DMS 273 (cell line): ENCODE measurements at regions not wholly inside any gene's neighbourhood (a gene's known extent, or its start where the extent isn't known, plus 50 kb on each side); places are given as distances from the start of the nearest gene placed in this dataset.

ENCODE experiments used
- DNase-seq: peaks from one replicate; lab custom pipeline; 2025; ENCODE audit not compliant: unreplicated experiment; lab: John Stamatoyannopoulos, UW

GRCh38 chr4:187218705-187219245, 495.1 kb upstream of the FAT1 start:
- no peak for DNase-seq

- DNase-seq = no peak
Measured at GRCh38 chr4:187224560-187224959, 500.9 kb upstream of the FAT1 start.

- no peak for DNase-seq
Measured at GRCh38 chr4:187227907-187228704, 504.4 kb upstream of the FAT1 start.

- no peak for DNase-seq
Measured at GRCh38 chr4:187232196-187232595, 508.5 kb upstream of the FAT1 start.

- DNase-seq = no peak
Measured at GRCh38 chr4:187232796-187233195, 509.1 kb upstream of the FAT1 start.

GRCh38 chr4:187235456-187236170, 512.0 kb upstream of the FAT1 start:
- no peak for DNase-seq

GRCh38 chr4:187236209-187236890, 512.7 kb upstream of the FAT1 start:
- DNase-seq = no peak

GRCh38 chr4:187238646-187239045, 515.0 kb upstream of the FAT1 start:
- DNase-seq = no peak

- no peak for DNase-seq
Measured at GRCh38 chr4:187251896-187252295, 528.2 kb upstream of the FAT1 start.

GRCh38 chr4:187256897-187257296, 533.2 kb upstream of the FAT1 start:
- no peak for DNase-seq

GRCh38 chr4:187258651-187259401, 535.2 kb upstream of the FAT1 start:
- DNase-seq = no peak

- DNase-seq = no peak
Measured at GRCh38 chr4:187268940-187269339, 545.3 kb upstream of the FAT1 start.

GRCh38 chr4:187270154-187270553, 546.5 kb upstream of the FAT1 start:
- no peak for DNase-seq

GRCh38 chr4:187271848-187272247, 548.2 kb upstream of the FAT1 start:
- no peak for DNase-seq

- DNase-seq = no peak
Measured at GRCh38 chr4:187274153-187274552, 550.5 kb upstream of the FAT1 start.

GRCh38 chr4:187276736-187277408, 553.2 kb upstream of the FAT1 start:
- no peak for DNase-seq

- no peak for DNase-seq
Measured at GRCh38 chr4:187283201-187283955, 559.7 kb upstream of the FAT1 start.

GRCh38 chr4:187286525-187286924, 562.9 kb upstream of the FAT1 start:
- no peak for DNase-seq

GRCh38 chr4:187289371-187289770, 565.7 kb upstream of the FAT1 start:
- no peak for DNase-seq

- DNase-seq = no peak
Measured at GRCh38 chr4:187294861-187295260, 571.2 kb upstream of the FAT1 start.
